Breast epithelium (tissue), 3 donors: ENCODE measurements at regions not wholly inside any gene's neighbourhood (a gene's known extent, or its start where the extent isn't known, plus 50 kb on each side); places are given as distances from the start of the nearest gene placed in this dataset.

Source experiments
- POLR2A ChIP-seq: fragments of 450-650 bp; IDR thresholded peaks from one replicate; pipeline ENCODE4 v1.6.1; 2016; ENCODE audit warnings: antibody characterized with exemption, mild to moderate bottlenecking, moderate library complexity
- POLR2AphosphoS5 ChIP-seq, 3 donors: sonication (generic); formaldehyde crosslinking; IDR thresholded peaks; one replicate each; pipeline ENCODE4 v1.6.1; 2017; ENCODE audit warnings: antibody characterized with exemption in 3 of 3
- TF ChIP-seq, protein P1 (sequence below), 3 donors: fragments of 450-650 bp; IDR thresholded peaks; one replicate each; pipeline ENCODE4 v1.5.1; 2016 to 2017; ENCODE audit warnings: antibody characterized with exemption in 3 of 3, mild to moderate bottlenecking in 3 of 3, moderate library complexity in 3 of 3

DNA sequence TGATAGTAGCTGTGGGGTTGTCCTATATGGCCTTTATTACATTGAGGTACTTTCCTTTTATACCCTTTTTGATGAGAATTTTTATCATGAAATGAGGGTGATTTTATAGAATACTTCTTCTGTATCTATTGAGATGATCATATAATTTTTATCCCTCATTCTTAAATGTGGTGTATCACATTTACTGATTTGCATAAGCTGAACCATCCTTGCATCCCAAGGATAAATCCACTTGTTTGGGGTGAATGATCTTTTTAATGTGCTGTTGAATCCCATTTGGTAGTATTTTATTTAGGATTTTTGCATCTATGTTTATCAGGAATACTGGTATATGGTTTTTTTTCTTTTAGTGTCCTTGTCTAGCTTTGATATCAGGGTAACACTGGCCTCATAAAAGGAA is 84.5 kb upstream of the IL6 start:
- TF ChIP-seq, protein P1, sequence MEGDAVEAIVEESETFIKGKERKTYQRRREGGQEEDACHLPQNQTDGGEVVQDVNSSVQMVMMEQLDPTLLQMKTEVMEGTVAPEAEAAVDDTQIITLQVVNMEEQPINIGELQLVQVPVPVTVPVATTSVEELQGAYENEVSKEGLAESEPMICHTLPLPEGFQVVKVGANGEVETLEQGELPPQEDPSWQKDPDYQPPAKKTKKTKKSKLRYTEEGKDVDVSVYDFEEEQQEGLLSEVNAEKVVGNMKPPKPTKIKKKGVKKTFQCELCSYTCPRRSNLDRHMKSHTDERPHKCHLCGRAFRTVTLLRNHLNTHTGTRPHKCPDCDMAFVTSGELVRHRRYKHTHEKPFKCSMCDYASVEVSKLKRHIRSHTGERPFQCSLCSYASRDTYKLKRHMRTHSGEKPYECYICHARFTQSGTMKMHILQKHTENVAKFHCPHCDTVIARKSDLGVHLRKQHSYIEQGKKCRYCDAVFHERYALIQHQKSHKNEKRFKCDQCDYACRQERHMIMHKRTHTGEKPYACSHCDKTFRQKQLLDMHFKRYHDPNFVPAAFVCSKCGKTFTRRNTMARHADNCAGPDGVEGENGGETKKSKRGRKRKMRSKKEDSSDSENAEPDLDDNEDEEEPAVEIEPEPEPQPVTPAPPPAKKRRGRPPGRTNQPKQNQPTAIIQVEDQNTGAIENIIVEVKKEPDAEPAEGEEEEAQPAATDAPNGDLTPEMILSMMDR (IDR thresholded peaks at IDR 0.05): no peak
- no peak for TF ChIP-seq POLR2A
- no peak for TF ChIP-seq POLR2AphosphoS5 (IDR thresholded peaks at IDR 0.05)
